ENCODE measurements at regions not wholly inside any gene's neighbourhood (a gene's known extent, or its start where the extent isn't known, plus 50 kb on each side); places are given as distances from the start of the nearest gene placed in this dataset.

GRCh38 chr13:58963321-58963720 is 1200.4 kb downstream of the DIAPH3 start:
- no peaks in the 10 kb centered on the region for H3K27me3 ChIP-seq
- no peak for DNase-seq (ENCODE audit: low read depth in 1 of 2, low spot score in 1 of 2)
- no peaks in the 10 kb centered on the region for H3K36me3 ChIP-seq
- no peak for TF ChIP-seq CTCF (IDR thresholded peaks at IDR 0.05; ENCODE audit: low read depth, low read length)
- no peaks in the 10 kb centered on the region for H3K4me1 ChIP-seq (ENCODE audit: low read depth)
- no peak overlapping the region for H3K27ac ChIP-seq
- H3K4me3 ChIP-seq, result no peak overlapping the region
- no peaks in the 10 kb centered on the region for H3K9me3 ChIP-seq (ENCODE audit: low read depth)

- Histone ChIP-seq H3K9me3 (ENCODE audit: low read depth) (no peaks in the 10 kb centered on the region), H3K36me3 (no peaks in the 10 kb centered on the region), H3K4me1 (ENCODE audit: low read depth) (no peaks in the 10 kb centered on the region), H3K4me3 (no peak overlapping the region), H3K27me3 (no peaks in the 10 kb centered on the region), H3K27ac (no peak overlapping the region)
- no peak for DNase-seq (ENCODE audit: low read depth in 1 of 2, low spot score in 1 of 2)
- no peak for TF ChIP-seq CTCF (IDR thresholded peaks at IDR 0.05; ENCODE audit: low read depth, low read length)
Observed at GRCh38 chr13:58964048-58964447, 1199.7 kb downstream of the DIAPH3 start.

GRCh38 chr13:58977085-58977484 is 1186.6 kb downstream of the DIAPH3 start:
- TF ChIP-seq CTCF (IDR thresholded peaks at IDR 0.05; ENCODE audit: low read depth, low read length), result no peak
- Histone ChIP-seq H3K27ac (no peak overlapping the region), H3K9me3 (ENCODE audit: low read depth) (no peaks in the 10 kb centered on the region), H3K4me1 (ENCODE audit: low read depth) (no peaks in the 10 kb centered on the region), H3K36me3 (no peaks in the 10 kb centered on the region), H3K27me3 (no peaks in the 10 kb centered on the region), H3K4me3 (no peak overlapping the region)
- DNase-seq (ENCODE audit: low read depth in 1 of 2, low spot score in 1 of 2), result no peak

GRCh38 chr13:58978331-58978730 is 1185.4 kb downstream of the DIAPH3 start:
- Histone ChIP-seq H3K27me3 (no peaks in the 10 kb centered on the region), H3K9me3 (ENCODE audit: low read depth) (no peaks in the 10 kb centered on the region), H3K27ac (no peak overlapping the region), H3K4me1 (ENCODE audit: low read depth) (no peaks in the 10 kb centered on the region), H3K36me3 (no peaks in the 10 kb centered on the region), H3K4me3 (no peak overlapping the region)
- no peak for DNase-seq (ENCODE audit: low read depth in 1 of 2, low spot score in 1 of 2)
- no peak for TF ChIP-seq CTCF (IDR thresholded peaks at IDR 0.05; ENCODE audit: low read depth, low read length)

GRCh38 chr13:58979851-58980250 is 1183.9 kb downstream of the DIAPH3 start:
- H3K27me3 ChIP-seq, result no peaks in the 10 kb centered on the region
- no peak for TF ChIP-seq CTCF (IDR thresholded peaks at IDR 0.05; ENCODE audit: low read depth, low read length)
- H3K27ac ChIP-seq, result no peak overlapping the region
- H3K36me3 ChIP-seq, result no peaks in the 10 kb centered on the region
- H3K4me1 ChIP-seq (ENCODE audit: low read depth), result no peaks in the 10 kb centered on the region
- no peak overlapping the region for H3K4me3 ChIP-seq
- no peak for DNase-seq (ENCODE audit: low read depth in 1 of 2, low spot score in 1 of 2)
- H3K9me3 ChIP-seq (ENCODE audit: low read depth), result no peaks in the 10 kb centered on the region

GRCh38 chr13:58985845-58986244 is 1177.9 kb downstream of the DIAPH3 start:
- peak in 1 of 2 donors; percentile 38 for DNase-seq (ENCODE audit: low read depth in 1 of 2, low spot score in 1 of 2)
- Histone ChIP-seq H3K4me1 (ENCODE audit: low read depth) (peaks cover 17% of the 10 kb centered on the region), H3K27me3 (no peaks in the 10 kb centered on the region), H3K27ac (peak overlapping the region; percentile 56), H3K9me3 (ENCODE audit: low read depth) (no peaks in the 10 kb centered on the region), H3K36me3 (no peaks in the 10 kb centered on the region), H3K4me3 (no peak overlapping the region)
- TF ChIP-seq CTCF (IDR thresholded peaks at IDR 0.05; ENCODE audit: low read depth, low read length), result no peak
